BLaER1 treated with 17β-estradiol and CSF1 and Interleukin-3, amounts not matched to agents 10 nM and 100 nM (cell line): ENCODE measurements at regions not wholly inside any gene's neighbourhood (a gene's known extent, or its start where the extent isn't known, plus 50 kb on each side); places are given as distances from the start of the nearest gene placed in this dataset.
"Not testable (repeated sequence)": the region's sequence is repeated elsewhere in the genome, so short reads cannot be mapped to it uniquely, and the experiment has no call there.

Experiments
- H3K27ac ChIP-seq, 11 experiments: shearing (Covaris generic); formaldehyde crosslinking; 2 replicates each; pipeline ENCODE4 v1.8.1; 2022
- H3K27me3 ChIP-seq, 11 experiments: shearing (Covaris generic); formaldehyde crosslinking; 2 replicates each; pipeline ENCODE4 v1.8.1; 2022
- H3K36me3 ChIP-seq, 11 experiments: shearing (Covaris generic); formaldehyde crosslinking; 2 replicates each; pipeline ENCODE4 v1.8.1; 2022
- H3K4me1 ChIP-seq, 10 experiments: shearing (Covaris generic); formaldehyde crosslinking; 2 replicates each; pipeline ENCODE4 v1.8.1; 2022
- H3K4me2 ChIP-seq, 11 experiments: shearing (Covaris generic); formaldehyde crosslinking; 2 replicates each; pipeline ENCODE4 v1.8.1; 2022
- H3K4me3 ChIP-seq, 10 experiments: shearing (Covaris generic); formaldehyde crosslinking; 2 replicates each; pipeline ENCODE4 v1.8.1; 2022
- H3K9ac ChIP-seq, 11 experiments: shearing (Covaris generic); formaldehyde crosslinking; 2 replicates each; pipeline ENCODE4 v1.8.1; 2022
- H3K9me3 ChIP-seq, 11 experiments: shearing (Covaris generic); formaldehyde crosslinking; replicated peaks in 1 of 11; 2 replicates each; pipeline ENCODE4 v1.8.1; 2022
- H4K20me1 ChIP-seq, 11 experiments: shearing (Covaris generic); formaldehyde crosslinking; 2 replicates each; pipeline ENCODE4 v1.8.1; 2022
- Cebpa-rat ChIP-seq, 11 experiments: shearing (Covaris generic); IDR thresholded peaks; 2 replicates each; pipeline ENCODE4 v1.8.1; 2022

GRCh38 chr1:172727275-172727857 lies 68.5 kb downstream of the FASLG start:
- Histone ChIP-seq H3K27ac (no peak overlapping the region), H3K27me3 (no peaks in the 10 kb centered on the region), H3K4me2 (peak overlapping the region in 4 of 11 experiments; percentile 22 to 64 (median 50); a peak in 7 of 22 replicates), H3K9me3 (peaks cover 23 to 30% (median 25%) of the 10 kb centered on the region in 11 experiments), H3K4me1 (peaks cover 0 to 13% (median 8%) of the 10 kb centered on the region in 10 experiments; a peak in 10 of 20 replicates), H3K36me3 (no peaks in the 10 kb centered on the region), H4K20me1 (no peaks in the 10 kb centered on the region), H3K9ac (no peak overlapping the region), H3K4me3 (no peak overlapping the region)
- no peak for TF ChIP-seq Cebpa-rat (IDR thresholded peaks at IDR 0.05)

GRCh38 chr1:172727956-172728603 lies 69.2 kb downstream of the FASLG start:
- Histone ChIP-seq H3K27me3 (no peaks in the 10 kb centered on the region), H3K9ac (no peak overlapping the region), H3K36me3 (no peaks in the 10 kb centered on the region), H4K20me1 (no peaks in the 10 kb centered on the region), H3K27ac (no peak overlapping the region), H3K4me1 (peaks cover 0 to 13% (median 8%) of the 10 kb centered on the region in 10 experiments; a peak in 10 of 20 replicates), H3K4me3 (no peak overlapping the region), H3K9me3 (peaks cover 23 to 30% (median 25%) of the 10 kb centered on the region in 11 experiments), H3K4me2 (no peak overlapping the region)
- TF ChIP-seq Cebpa-rat (IDR thresholded peaks at IDR 0.05): no peak

- not testable (repeated sequence) for H3K9ac ChIP-seq, H3K4me3 ChIP-seq
Measured at GRCh38 chr1:172728705-172729104, 69.8 kb downstream of the FASLG start.

GRCh38 chr1:172732427-172732826 lies 73.5 kb downstream of the FASLG start:
- H3K4me2 ChIP-seq: no peak overlapping the region
- no peak overlapping the region for H3K27ac ChIP-seq
- H3K4me1 ChIP-seq: peaks cover 0 to 13% (median 0%) of the 10 kb centered on the region in 10 experiments; a peak in 3 of 20 replicates
- no peaks in the 10 kb centered on the region for H3K36me3 ChIP-seq
- H3K27me3 ChIP-seq: no peaks in the 10 kb centered on the region
- H3K9ac ChIP-seq: no peak overlapping the region
- no peaks in the 10 kb centered on the region for H4K20me1 ChIP-seq
- no peak overlapping the region for H3K4me3 ChIP-seq
- TF ChIP-seq Cebpa-rat (IDR thresholded peaks at IDR 0.05): no peak
- peaks cover 23 to 30% (median 24%) of the 10 kb centered on the region in 11 experiments for H3K9me3 ChIP-seq

More at GRCh38 chr1:172728705-172729104, 69.8 kb downstream of the FASLG start:
- H4K20me1 ChIP-seq, H3K36me3 ChIP-seq, H3K27me3 ChIP-seq, H3K4me2 ChIP-seq, H3K27ac ChIP-seq: not testable (repeated sequence)
- H3K9me3 ChIP-seq: peaks cover 23 to 30% (median 25%) of the 10 kb centered on the region in 11 experiments
- peaks cover 0 to 18% (median 8%) of the 10 kb centered on the region in 10 experiments; a peak in 10 of 20 replicates for H3K4me1 ChIP-seq

- H3K4me3 ChIP-seq: no peak overlapping the region
- no peak for TF ChIP-seq Cebpa-rat (IDR thresholded peaks at IDR 0.05)
Measured at GRCh38 chr1:172733815-172734214, 74.9 kb downstream of the FASLG start.

GRCh38 chr1:172738389-172738788 lies 79.5 kb downstream of the FASLG start:
- Histone ChIP-seq H3K4me2 (no peak overlapping the region), H3K27me3 (no peaks in the 10 kb centered on the region), H3K9ac (no peak overlapping the region), H3K4me1 (peaks cover 0 to 15% (median 0%) of the 10 kb centered on the region in 10 experiments; a peak in 3 of 20 replicates), H3K36me3 (no peaks in the 10 kb centered on the region), H4K20me1 (no peaks in the 10 kb centered on the region), H3K4me3 (no peak overlapping the region), H3K27ac (no peak overlapping the region), H3K9me3 (no peaks in the 10 kb centered on the region)
- no peak for TF ChIP-seq Cebpa-rat (IDR thresholded peaks at IDR 0.05)

More at GRCh38 chr1:172733815-172734214, 74.9 kb downstream of the FASLG start:
- no peaks in the 10 kb centered on the region for H4K20me1 ChIP-seq
- H3K27ac ChIP-seq: no peak overlapping the region
- H3K9ac ChIP-seq: no peak overlapping the region
- peaks cover 0 to 17% (median 0%) of the 10 kb centered on the region in 10 experiments; a peak in 3 of 20 replicates for H3K4me1 ChIP-seq
- no peaks in the 10 kb centered on the region for H3K36me3 ChIP-seq
- peaks cover 10 to 16% (median 11%) of the 10 kb centered on the region in 11 experiments for H3K9me3 ChIP-seq
- no peak overlapping the region for H3K4me2 ChIP-seq
- H3K27me3 ChIP-seq: no peaks in the 10 kb centered on the region

GRCh38 chr1:172742599-172743500 lies 83.9 kb downstream of the FASLG start:
- Histone ChIP-seq H3K9ac (no peak overlapping the region), H3K36me3 (no peaks in the 10 kb centered on the region), H3K4me3 (no peak overlapping the region), H4K20me1 (no peaks in the 10 kb centered on the region), H3K9me3 (no peaks in the 10 kb centered on the region), H3K4me2 (no peak overlapping the region; a peak in 1 of 22 replicates), H3K27me3 (no peaks in the 10 kb centered on the region), H3K4me1 (peaks cover 25 to 36% (median 29%) of the 10 kb centered on the region in 10 experiments), H3K27ac (no peak overlapping the region)
- TF ChIP-seq Cebpa-rat (IDR thresholded peaks at IDR 0.05): no peak

- no peak for TF ChIP-seq Cebpa-rat (IDR thresholded peaks at IDR 0.05)
- H3K4me1 ChIP-seq: peaks cover 25 to 36% (median 28%) of the 10 kb centered on the region in 10 experiments
- H3K4me3 ChIP-seq: no peak overlapping the region
- peak overlapping the region; percentile 70 to 91 (median 78) for H3K4me2 ChIP-seq
- no peaks in the 10 kb centered on the region for H3K36me3 ChIP-seq
- H3K27ac ChIP-seq: peak overlapping the region in 8 of 11 experiments; percentile 60 to 79 (median 70); a peak in 14 of 22 replicates
- H3K9ac ChIP-seq: peak overlapping the region in 4 of 11 experiments; percentile 20 to 60 (median 47); a peak in 3 of 22 replicates
- H4K20me1 ChIP-seq: no peaks in the 10 kb centered on the region
- peaks cover 0 to 10% (median 3%) of the 10 kb centered on the region in 11 experiments; a peak in 2 of 22 replicates for H3K9me3 ChIP-seq
- H3K27me3 ChIP-seq: peaks cover 0 to 7% (median 0%) of the 10 kb centered on the region in 11 experiments; a peak in 1 of 22 replicates
Measured at GRCh38 chr1:172745014-172745413, 86.1 kb downstream of the FASLG start.
